ENCODE measurements at regions not wholly inside any gene's neighbourhood (a gene's known extent, or its start where the extent isn't known, plus 50 kb on each side); places are given as distances from the start of the nearest gene placed in this dataset.

GRCh38 chr19:30293051-30293785 is 79.0 kb upstream of the ZNF536 start:
- peaks cover 2% of the 10 kb centered on the region for H3K27me3 ChIP-seq
- WGBS (ENCODE audit: low lambda C conversion rate, missing lambda C conversion rate), result 93% methylated on average over 15 of the region's 15 CpGs
- no peaks in the 10 kb centered on the region for H3K9me2 ChIP-seq (replicated peaks; ENCODE audit: insufficient read depth)
- no peak overlapping the region for H3K27ac ChIP-seq
- no peaks in the 10 kb centered on the region for H3K4me1 ChIP-seq (ENCODE audit: insufficient read depth)
- no peaks in the 10 kb centered on the region for H3K79me2 ChIP-seq
- H2AFZ ChIP-seq, result no peak overlapping the region
- no peak overlapping the region for H3K4me2 ChIP-seq
- DNase-seq (ENCODE audit: low spot score), result no peak
- no peaks in the 10 kb centered on the region for H3K9me3 ChIP-seq (ENCODE audit: low read depth)
- no peaks in the 10 kb centered on the region for H4K20me1 ChIP-seq (ENCODE audit: insufficient read depth, poor library complexity, severe bottlenecking)
- no peak for TF ChIP-seq EZH2phosphoT487 (IDR thresholded peaks at IDR 0.05; ENCODE audit: low read depth, severe bottlenecking, unreplicated experiment)
- TF ChIP-seq, protein P1, sequence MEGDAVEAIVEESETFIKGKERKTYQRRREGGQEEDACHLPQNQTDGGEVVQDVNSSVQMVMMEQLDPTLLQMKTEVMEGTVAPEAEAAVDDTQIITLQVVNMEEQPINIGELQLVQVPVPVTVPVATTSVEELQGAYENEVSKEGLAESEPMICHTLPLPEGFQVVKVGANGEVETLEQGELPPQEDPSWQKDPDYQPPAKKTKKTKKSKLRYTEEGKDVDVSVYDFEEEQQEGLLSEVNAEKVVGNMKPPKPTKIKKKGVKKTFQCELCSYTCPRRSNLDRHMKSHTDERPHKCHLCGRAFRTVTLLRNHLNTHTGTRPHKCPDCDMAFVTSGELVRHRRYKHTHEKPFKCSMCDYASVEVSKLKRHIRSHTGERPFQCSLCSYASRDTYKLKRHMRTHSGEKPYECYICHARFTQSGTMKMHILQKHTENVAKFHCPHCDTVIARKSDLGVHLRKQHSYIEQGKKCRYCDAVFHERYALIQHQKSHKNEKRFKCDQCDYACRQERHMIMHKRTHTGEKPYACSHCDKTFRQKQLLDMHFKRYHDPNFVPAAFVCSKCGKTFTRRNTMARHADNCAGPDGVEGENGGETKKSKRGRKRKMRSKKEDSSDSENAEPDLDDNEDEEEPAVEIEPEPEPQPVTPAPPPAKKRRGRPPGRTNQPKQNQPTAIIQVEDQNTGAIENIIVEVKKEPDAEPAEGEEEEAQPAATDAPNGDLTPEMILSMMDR (IDR thresholded peaks at IDR 0.05; ENCODE audit: poor library complexity), result no peak
- TF ChIP-seq EZH2 (IDR thresholded peaks at IDR 0.05; ENCODE audit: borderline replicate concordance), result no peak
- H3K4me3 ChIP-seq, result no peak overlapping the region
- no peaks in the 10 kb centered on the region for H3K36me3 ChIP-seq (replicated peaks; ENCODE audit: insufficient read depth, low read depth)

GRCh38 chr19:30297969-30298368 is 74.2 kb upstream of the ZNF536 start:
- Histone ChIP-seq H3K4me3 (no peak overlapping the region), H3K9me2 (replicated peaks; ENCODE audit: insufficient read depth) (no peaks in the 10 kb centered on the region), H2AFZ (no peak overlapping the region), H3K9me3 (ENCODE audit: low read depth) (no peaks in the 10 kb centered on the region), H4K20me1 (ENCODE audit: insufficient read depth, poor library complexity, severe bottlenecking) (no peaks in the 10 kb centered on the region), H3K36me3 (replicated peaks; ENCODE audit: insufficient read depth, low read depth) (no peaks in the 10 kb centered on the region), H3K27ac (no peak overlapping the region), H3K4me1 (ENCODE audit: insufficient read depth) (no peaks in the 10 kb centered on the region), H3K79me2 (no peaks in the 10 kb centered on the region), H3K4me2 (no peak overlapping the region), H3K27me3 (peaks cover 3% of the 10 kb centered on the region)
- WGBS (ENCODE audit: low lambda C conversion rate, missing lambda C conversion rate), result 91% methylated on average over 9 of the region's 9 CpGs
- DNase-seq (ENCODE audit: low spot score), result no peak
- TF ChIP-seq EZH2 (IDR thresholded peaks at IDR 0.05; ENCODE audit: borderline replicate concordance) (no peak), EZH2phosphoT487 (IDR thresholded peaks at IDR 0.05; ENCODE audit: low read depth, severe bottlenecking, unreplicated experiment) (no peak)
- TF ChIP-seq, protein P1 (IDR thresholded peaks at IDR 0.05; ENCODE audit: poor library complexity), result no peak

DNA sequence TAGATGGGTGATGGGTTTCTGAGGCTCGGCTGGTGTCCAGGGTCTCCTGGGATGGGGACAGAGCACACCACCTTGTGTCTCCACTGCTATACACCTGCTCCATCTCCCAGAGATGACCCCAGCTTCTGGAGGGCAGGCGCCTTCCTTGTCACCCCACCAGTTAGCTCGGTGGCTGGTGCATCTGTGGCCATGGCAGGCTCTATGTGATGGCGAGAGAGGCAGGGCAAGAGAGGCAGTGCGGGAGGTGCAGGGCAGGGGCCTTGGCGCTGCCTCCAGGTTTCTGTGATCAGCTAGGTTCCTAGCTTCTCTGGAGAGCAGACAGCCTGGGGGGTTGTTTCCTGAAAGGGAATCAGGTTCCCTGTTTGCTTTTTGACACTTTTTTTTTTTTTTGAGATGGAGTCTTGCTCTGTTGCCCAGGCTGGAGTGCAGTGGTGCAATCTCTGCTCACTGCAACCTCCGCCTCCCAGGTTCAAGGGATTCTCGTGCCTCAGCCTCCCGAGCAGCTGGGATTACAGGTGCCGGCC is 69.0 kb upstream of the ZNF536 start:
- WGBS (ENCODE audit: low lambda C conversion rate, missing lambda C conversion rate), result 92% methylated on average over 10 of the region's 10 CpGs
- Histone ChIP-seq H3K79me2 (no peaks in the 10 kb centered on the region), H4K20me1 (ENCODE audit: insufficient read depth, poor library complexity, severe bottlenecking) (no peaks in the 10 kb centered on the region), H3K36me3 (replicated peaks; ENCODE audit: insufficient read depth, low read depth) (no peaks in the 10 kb centered on the region), H3K9me3 (ENCODE audit: low read depth) (no peaks in the 10 kb centered on the region), H3K27me3 (peaks cover 2% of the 10 kb centered on the region), H3K27ac (no peak overlapping the region), H3K9me2 (replicated peaks; ENCODE audit: insufficient read depth) (no peaks in the 10 kb centered on the region), H3K4me1 (ENCODE audit: insufficient read depth) (no peaks in the 10 kb centered on the region), H2AFZ (no peak overlapping the region), H3K4me3 (no peak overlapping the region), H3K4me2 (no peak overlapping the region)
- TF ChIP-seq, protein P1 (IDR thresholded peaks at IDR 0.05; ENCODE audit: poor library complexity), result no peak
- TF ChIP-seq EZH2phosphoT487 (IDR thresholded peaks at IDR 0.05; ENCODE audit: low read depth, severe bottlenecking, unreplicated experiment) (no peak), EZH2 (IDR thresholded peaks at IDR 0.05; ENCODE audit: borderline replicate concordance) (no peak)
- no peak for DNase-seq (ENCODE audit: low spot score)
